ENCODE measurements at regions not wholly inside any gene's neighbourhood (a gene's known extent, or its start where the extent isn't known, plus 50 kb on each side); places are given as distances from the start of the nearest gene placed in this dataset.

GRCh38 chr2:133780997-133781513 is 212.8 kb upstream of the NCKAP5 start:
- Mint-ChIP-seq H3K4me3 (no peak overlapping the region), H3K27me3 (no peaks in the 10 kb centered on the region), H3K27ac (no peak overlapping the region), H3K9me3 (peaks cover 2% of the 10 kb centered on the region), H3K4me1 (ENCODE audit: low read depth) (no peaks in the 10 kb centered on the region), H3K36me3 (ENCODE audit: low read depth) (no peaks in the 10 kb centered on the region)
- no peak for DNase-seq

GRCh38 chr2:133787207-133787606 is 218.9 kb upstream of the NCKAP5 start:
- DNase-seq = no peak
- no peak overlapping the region for H3K27ac Mint-ChIP-seq
- H3K36me3 Mint-ChIP-seq (ENCODE audit: low read depth) = no peaks in the 10 kb centered on the region
- H3K4me3 Mint-ChIP-seq = no peak overlapping the region
- H3K4me1 Mint-ChIP-seq (ENCODE audit: low read depth) = no peaks in the 10 kb centered on the region
- peaks cover 3% of the 10 kb centered on the region for H3K27me3 Mint-ChIP-seq
- H3K9me3 Mint-ChIP-seq = peaks cover 4% of the 10 kb centered on the region

GRCh38 chr2:133787651-133788050 is 219.4 kb upstream of the NCKAP5 start:
- no peak overlapping the region for H3K4me3 Mint-ChIP-seq
- H3K9me3 Mint-ChIP-seq = peaks cover 4% of the 10 kb centered on the region
- DNase-seq = no peak
- no peak overlapping the region for H3K27ac Mint-ChIP-seq
- H3K36me3 Mint-ChIP-seq (ENCODE audit: low read depth) = no peaks in the 10 kb centered on the region
- H3K4me1 Mint-ChIP-seq (ENCODE audit: low read depth) = no peaks in the 10 kb centered on the region
- H3K27me3 Mint-ChIP-seq = peaks cover 3% of the 10 kb centered on the region

- Mint-ChIP-seq H3K4me1 (ENCODE audit: low read depth) (no peaks in the 10 kb centered on the region), H3K4me3 (no peak overlapping the region), H3K27ac (no peak overlapping the region), H3K27me3 (peaks cover 3% of the 10 kb centered on the region), H3K9me3 (peaks cover 4% of the 10 kb centered on the region), H3K36me3 (ENCODE audit: low read depth) (no peaks in the 10 kb centered on the region)
- DNase-seq = no peak
These were observed 220.1 kb upstream of the NCKAP5 start for GRCh38 chr2:133788386-133788785.

GRCh38 chr2:133789743-133790142 is 221.5 kb upstream of the NCKAP5 start:
- H3K9me3 Mint-ChIP-seq = peaks cover 13% of the 10 kb centered on the region
- no peak overlapping the region for H3K4me3 Mint-ChIP-seq
- no peaks in the 10 kb centered on the region for H3K4me1 Mint-ChIP-seq (ENCODE audit: low read depth)
- H3K27ac Mint-ChIP-seq = no peak overlapping the region
- H3K27me3 Mint-ChIP-seq = peaks cover 3% of the 10 kb centered on the region
- H3K36me3 Mint-ChIP-seq (ENCODE audit: low read depth) = no peaks in the 10 kb centered on the region
- DNase-seq = no peak

- no peaks in the 10 kb centered on the region for H3K4me1 Mint-ChIP-seq (ENCODE audit: low read depth)
- H3K36me3 Mint-ChIP-seq (ENCODE audit: low read depth) = no peaks in the 10 kb centered on the region
These were observed 222.4 kb upstream of the NCKAP5 start for GRCh38 chr2:133790711-133791110.

GRCh38 chr2:133791191-133791590 is 222.9 kb upstream of the NCKAP5 start:
- Mint-ChIP-seq H3K27ac (no peak overlapping the region), H3K4me3 (no peak overlapping the region), H3K4me1 (ENCODE audit: low read depth) (no peaks in the 10 kb centered on the region), H3K36me3 (ENCODE audit: low read depth) (no peaks in the 10 kb centered on the region), H3K27me3 (peaks cover 3% of the 10 kb centered on the region), H3K9me3 (peaks cover 10% of the 10 kb centered on the region)
- no peak for DNase-seq

More at GRCh38 chr2:133790711-133791110, 222.4 kb upstream of the NCKAP5 start:
- Mint-ChIP-seq H3K27me3 (peaks cover 3% of the 10 kb centered on the region), H3K9me3 (peaks cover 12% of the 10 kb centered on the region), H3K4me3 (no peak overlapping the region), H3K27ac (no peak overlapping the region)
- DNase-seq = no peak

- H3K27me3 Mint-ChIP-seq = peaks cover 3% of the 10 kb centered on the region
- H3K36me3 Mint-ChIP-seq (ENCODE audit: low read depth) = no peaks in the 10 kb centered on the region
- no peaks in the 10 kb centered on the region for H3K4me1 Mint-ChIP-seq (ENCODE audit: low read depth)
- H3K9me3 Mint-ChIP-seq = peaks cover 13% of the 10 kb centered on the region
- no peak overlapping the region for H3K27ac Mint-ChIP-seq
- no peak for DNase-seq
- no peak overlapping the region for H3K4me3 Mint-ChIP-seq
These were observed 224.0 kb upstream of the NCKAP5 start for GRCh38 chr2:133792223-133792622.

GRCh38 chr2:133794114-133794513 is 225.9 kb upstream of the NCKAP5 start:
- no peak for DNase-seq
- no peaks in the 10 kb centered on the region for H3K4me1 Mint-ChIP-seq (ENCODE audit: low read depth)
- no peak overlapping the region for H3K27ac Mint-ChIP-seq
- H3K36me3 Mint-ChIP-seq (ENCODE audit: low read depth) = no peaks in the 10 kb centered on the region
- H3K9me3 Mint-ChIP-seq = peaks cover 17% of the 10 kb centered on the region
- no peak overlapping the region for H3K4me3 Mint-ChIP-seq
- peaks cover 3% of the 10 kb centered on the region for H3K27me3 Mint-ChIP-seq

- DNase-seq = no peak
- Mint-ChIP-seq H3K36me3 (ENCODE audit: low read depth) (no peaks in the 10 kb centered on the region), H3K9me3 (peaks cover 6% of the 10 kb centered on the region), H3K27ac (no peak overlapping the region), H3K4me1 (ENCODE audit: low read depth) (no peaks in the 10 kb centered on the region), H3K4me3 (no peak overlapping the region), H3K27me3 (peaks cover 38% of the 10 kb centered on the region)
These were observed 233.7 kb upstream of the NCKAP5 start for GRCh38 chr2:133801946-133802345.

GRCh38 chr2:133802409-133803039 is 234.3 kb upstream of the NCKAP5 start:
- Mint-ChIP-seq H3K27ac (no peak overlapping the region), H3K27me3 (peaks cover 40% of the 10 kb centered on the region), H3K9me3 (peaks cover 3% of the 10 kb centered on the region), H3K4me3 (no peak overlapping the region), H3K36me3 (ENCODE audit: low read depth) (no peaks in the 10 kb centered on the region), H3K4me1 (ENCODE audit: low read depth) (no peaks in the 10 kb centered on the region)
- no peak for DNase-seq

- no peak overlapping the region for H3K27ac Mint-ChIP-seq
- no peaks in the 10 kb centered on the region for H3K36me3 Mint-ChIP-seq (ENCODE audit: low read depth)
- peaks cover 6% of the 10 kb centered on the region for H3K9me3 Mint-ChIP-seq
- peaks cover 30% of the 10 kb centered on the region for H3K27me3 Mint-ChIP-seq
- H3K4me1 Mint-ChIP-seq (ENCODE audit: low read depth) = no peaks in the 10 kb centered on the region
- no peak for DNase-seq
- H3K4me3 Mint-ChIP-seq = no peak overlapping the region
These were observed 238.3 kb upstream of the NCKAP5 start for GRCh38 chr2:133806564-133806963.

- Mint-ChIP-seq H3K9me3 (peaks cover 6% of the 10 kb centered on the region), H3K4me1 (ENCODE audit: low read depth) (no peaks in the 10 kb centered on the region), H3K4me3 (no peak overlapping the region), H3K36me3 (ENCODE audit: low read depth) (no peaks in the 10 kb centered on the region), H3K27ac (no peak overlapping the region), H3K27me3 (peaks cover 24% of the 10 kb centered on the region)
- DNase-seq = no peak
These were observed 241.2 kb upstream of the NCKAP5 start for GRCh38 chr2:133809485-133809884.

GRCh38 chr2:133810559-133810958 is 242.3 kb upstream of the NCKAP5 start:
- Mint-ChIP-seq H3K27me3 (peaks cover 17% of the 10 kb centered on the region), H3K36me3 (ENCODE audit: low read depth) (no peaks in the 10 kb centered on the region), H3K4me1 (ENCODE audit: low read depth) (no peaks in the 10 kb centered on the region), H3K27ac (no peak overlapping the region), H3K9me3 (peaks cover 6% of the 10 kb centered on the region), H3K4me3 (no peak overlapping the region)
- no peak for DNase-seq

- H3K9me3 Mint-ChIP-seq = peaks cover 6% of the 10 kb centered on the region
- no peak for DNase-seq
These were observed 243.3 kb upstream of the NCKAP5 start for GRCh38 chr2:133811409-133812125.

More at GRCh38 chr2:133811409-133812125, 243.3 kb upstream of the NCKAP5 start:
- no peak overlapping the region for H3K4me3 Mint-ChIP-seq
- peaks cover 18% of the 10 kb centered on the region for H3K27me3 Mint-ChIP-seq
- H3K4me1 Mint-ChIP-seq (ENCODE audit: low read depth) = no peaks in the 10 kb centered on the region
- no peaks in the 10 kb centered on the region for H3K36me3 Mint-ChIP-seq (ENCODE audit: low read depth)
- no peak overlapping the region for H3K27ac Mint-ChIP-seq
